ENCODE measurements at regions not wholly inside any gene's neighbourhood (a gene's known extent, or its start where the extent isn't known, plus 50 kb on each side); places are given as distances from the start of the nearest gene placed in this dataset.

- no peak for TF ChIP-seq EZH2phosphoT487 (IDR thresholded peaks at IDR 0.05)
- TF ChIP-seq CTCF (IDR thresholded peaks at IDR 0.05) = no peak
Measured at GRCh38 chr4:123093236-123093635, 170.8 kb upstream of the NUDT6 start.

All from neural progenitor cell (in vitro differentiated cells).